CD4-positive, alpha-beta T cell (primary cell): ENCODE measurements at regions not wholly inside any gene's neighbourhood (a gene's known extent, or its start where the extent isn't known, plus 50 kb on each side); places are given as distances from the start of the nearest gene placed in this dataset.

Source experiments
- ATAC-seq: fragments of 200-7000 bp; cut with Tn5 transposase; one replicate; pipeline ENCODE4 v1.10.0; 2022; ENCODE audit warnings: mild to moderate bottlenecking; ENCODE audit not compliant: poor library complexity
- CTCF ChIA-PET: fragments of 350-600 bp; sonication (Branson Sonifier 250); formaldehyde crosslinking; loops from one replicate; lab custom pipeline; 2021; ENCODE audit warnings: antibody characterized with exemption, inconsistent platforms; lab: Charles Lee
- POLR2A ChIA-PET: fragments of 350-600 bp; sonication (Branson Sonifier 250); formaldehyde crosslinking; loops from one replicate; lab custom pipeline; 2021; ENCODE audit warnings: antibody characterized with exemption, inconsistent platforms; lab: Charles Lee
- DNase-seq, 14 experiments: peaks; one replicate each; pipeline ENCODE4 v3.0.0-alpha.2; 2013 to 2020; ENCODE audit warnings: mixed read lengths in 2 of 14
- H3K27ac ChIP-seq, 2 donors: one replicate each; pipeline versions ENCODE4 v1.5.1 to v1.7.0; 2013; ENCODE audit warnings: low read length in 2 of 2, low read depth in 1 of 2, mild to moderate bottlenecking in 1 of 2
- H3K27me3 ChIP-seq, 2 experiments: 1 replicate in 1 of 2; 2 replicates in 1 of 2; pipeline versions ENCODE4 v1.6.1 to v1.7.0; 2013; ENCODE audit warnings: low read length in 2 of 2, control low read depth in 1 of 2, mild to moderate bottlenecking in 1 of 2, moderate library complexity in 1 of 2; ENCODE audit not compliant: insufficient read depth in 2 of 2, control insufficient read depth in 1 of 2
- H3K36me3 ChIP-seq: one replicate; pipeline ENCODE4 v1.6.1; 2013; ENCODE audit warnings: low read length, control low read depth; ENCODE audit not compliant: insufficient read depth
- H3K4me1 ChIP-seq: one replicate; pipeline ENCODE4 v1.6.1; 2013; ENCODE audit warnings: low read length, control low read depth; ENCODE audit not compliant: insufficient read depth
- H3K4me3 ChIP-seq: one replicate; pipeline ENCODE4 v1.5.1; 2013; ENCODE audit warnings: mild to moderate bottlenecking, low read length, moderate library complexity
- H3K9me3 ChIP-seq, 2 experiments: 1 replicate in 1 of 2; 2 replicates in 1 of 2; pipeline versions ENCODE4 v1.6.1 to v1.7.0; 2013; ENCODE audit warnings: low read length in 2 of 2, mild to moderate bottlenecking in 2 of 2, control low read depth in 1 of 2, moderate library complexity in 1 of 2; ENCODE audit not compliant: control insufficient read depth in 1 of 2, insufficient read depth in 1 of 2
- H3K27ac Mint-ChIP-seq: one replicate; pipeline ENCODE4 v1.8.0; 2020; ENCODE audit warnings: mixed read lengths
- H3K27me3 Mint-ChIP-seq: one replicate; pipeline ENCODE4 v1.8.0; 2021; ENCODE audit warnings: mixed read lengths
- H3K36me3 Mint-ChIP-seq: one replicate; pipeline ENCODE4 v1.8.0; 2021; ENCODE audit warnings: low read depth, mixed read lengths
- H3K4me1 Mint-ChIP-seq: one replicate; pipeline ENCODE4 v1.8.0; 2021; ENCODE audit warnings: low read depth, mixed read lengths
- H3K4me3 Mint-ChIP-seq: one replicate; pipeline ENCODE4 v1.8.0; 2020; ENCODE audit warnings: mild to moderate bottlenecking, mixed read lengths
- H3K9me3 Mint-ChIP-seq: one replicate; pipeline ENCODE4 v1.8.0; 2020; ENCODE audit warnings: mixed read lengths
- CTCF ChIP-seq: fragments of 200-600 bp; IDR thresholded peaks from one replicate; pipeline ENCODE4 v1.8.0; 2022; ENCODE audit warnings: antibody characterized with exemption, mild to moderate bottlenecking
- intact Hi-C, 2 experiments: fragments of 100-400 bp; cut with DNase I in 1 of 2; cut with micrococcal nuclease in 1 of 2; formaldehyde crosslinking; loops; one replicate each; pipeline versions ENCODE4 v1.15.1 to v1.9.0; 2023 to 2025; cut with DNase I, micrococcal nuclease

- H3K9me3 ChIP-seq = no peaks in the 10 kb centered on the region
- ChIA-PET CTCF (interaction anchor here (0.7 to 1.0 kb wide), 3 partner anchors 8 to 149 kb away, joined by 3 to 4 read pairs (median 3); no protein-coding TSS in a partner anchor), POLR2A (no interaction called here)
- no peak overlapping the region for H3K4me3 Mint-ChIP-seq
- H3K27ac ChIP-seq = no peak overlapping the region
- peaks cover 22 to 35% of the 10 kb centered on the region in 2 experiments for H3K27me3 ChIP-seq
- H3K4me1 Mint-ChIP-seq = no peaks in the 10 kb centered on the region
- intact Hi-C loops = no loop called here
- no peak overlapping the region for H3K27ac Mint-ChIP-seq
- peaks cover 3% of the 10 kb centered on the region for H3K4me1 ChIP-seq
- H3K4me3 ChIP-seq = no peak overlapping the region
- H3K36me3 Mint-ChIP-seq = no peaks in the 10 kb centered on the region
- no peaks in the 10 kb centered on the region for H3K36me3 ChIP-seq
- DNase-seq (peak; percentile 60 to 82 (median 70)), ATAC-seq (peak; percentile 92)
- H3K9me3 Mint-ChIP-seq = no peaks in the 10 kb centered on the region
- TF ChIP-seq CTCF = peak; percentile 87
- H3K27me3 Mint-ChIP-seq = peaks cover 73% of the 10 kb centered on the region
Observed at GRCh38 chr10:101297901-101298486, 56.0 kb upstream of the BTRC start.

- Mint-ChIP-seq H3K4me3 (no peak overlapping the region), H3K9me3 (no peaks in the 10 kb centered on the region), H3K4me1 (no peaks in the 10 kb centered on the region), H3K27ac (no peak overlapping the region), H3K36me3 (no peaks in the 10 kb centered on the region), H3K27me3 (peaks cover 71% of the 10 kb centered on the region)
- intact Hi-C loops = loop anchor here in 1 of 2 experiments (1.0 kb wide), 1 partner anchor 43 kb away; no protein-coding TSS in a partner anchor
- H3K9me3 ChIP-seq = no peaks in the 10 kb centered on the region
- H3K27ac ChIP-seq = no peak overlapping the region
- CTCF ChIA-PET = no interaction called here
- H3K27me3 ChIP-seq = peaks cover 18 to 26% of the 10 kb centered on the region in 2 experiments
- H3K36me3 ChIP-seq = no peaks in the 10 kb centered on the region
- no peak overlapping the region for H3K4me3 ChIP-seq
- DNase-seq (no peak), ATAC-seq (no peak)
- POLR2A ChIA-PET = interaction anchor here (1.0 kb wide), 1 partner anchor 167 kb away, joined by 4 read pairs; no protein-coding TSS in a partner anchor
- TF ChIP-seq CTCF = no peak
- H3K4me1 ChIP-seq = peaks cover 3% of the 10 kb centered on the region
Observed at GRCh38 chr10:101299211-101299610, 54.8 kb upstream of the BTRC start.

- no peak overlapping the region for H3K27ac ChIP-seq
- peak in 5 of 14 experiments; percentile 18 to 48 (median 36) for DNase-seq
- H3K4me3 ChIP-seq = no peak overlapping the region
- no peaks in the 10 kb centered on the region for H3K36me3 Mint-ChIP-seq
- no peaks in the 10 kb centered on the region for H3K4me1 Mint-ChIP-seq
- no peak overlapping the region for H3K27ac Mint-ChIP-seq
- no peaks in the 10 kb centered on the region for H3K9me3 Mint-ChIP-seq
- CTCF ChIA-PET = interaction anchor here (1.2 kb wide), 1 partner anchor 166 kb away, joined by 6 read pairs; no protein-coding TSS in a partner anchor
- no peak overlapping the region for H3K4me3 Mint-ChIP-seq
- H3K27me3 Mint-ChIP-seq = peaks cover 72% of the 10 kb centered on the region
- no peaks in the 10 kb centered on the region for H3K36me3 ChIP-seq
- POLR2A ChIA-PET = no interaction called here
- peaks cover 3% of the 10 kb centered on the region for H3K4me1 ChIP-seq
- intact Hi-C loops = loop anchor here in 1 of 2 experiments (10.0 kb wide), 1 partner anchor 164 kb away; no protein-coding TSS in a partner anchor
- peaks cover 22 to 23% of the 10 kb centered on the region in 2 experiments for H3K27me3 ChIP-seq
- no peak for TF ChIP-seq CTCF
- ATAC-seq = peak; percentile 39
- no peaks in the 10 kb centered on the region for H3K9me3 ChIP-seq
Observed at GRCh38 chr10:101301111-101301731, 52.7 kb upstream of the BTRC start.
